ENCODE measurements at regions not wholly inside any gene's neighbourhood (a gene's known extent, or its start where the extent isn't known, plus 50 kb on each side); places are given as distances from the start of the nearest gene placed in this dataset.
"Not testable (repeated sequence)": the region's sequence is repeated elsewhere in the genome, so short reads cannot be mapped to it uniquely, and the experiment has no call there.

GRCh38 chr5:100096328-100096727 is 438.8 kb upstream of the FAM174A start:
- not testable (repeated sequence) for TF ChIP-seq POLR2AphosphoS5, CTCF (IDR thresholded peaks at IDR 0.05)
